ENCODE measurements at regions not wholly inside any gene's neighbourhood (a gene's known extent, or its start where the extent isn't known, plus 50 kb on each side); places are given as distances from the start of the nearest gene placed in this dataset.
"Not testable (repeated sequence)": the region's sequence is repeated elsewhere in the genome, so short reads cannot be mapped to it uniquely, and the experiment has no call there.

DNA sequence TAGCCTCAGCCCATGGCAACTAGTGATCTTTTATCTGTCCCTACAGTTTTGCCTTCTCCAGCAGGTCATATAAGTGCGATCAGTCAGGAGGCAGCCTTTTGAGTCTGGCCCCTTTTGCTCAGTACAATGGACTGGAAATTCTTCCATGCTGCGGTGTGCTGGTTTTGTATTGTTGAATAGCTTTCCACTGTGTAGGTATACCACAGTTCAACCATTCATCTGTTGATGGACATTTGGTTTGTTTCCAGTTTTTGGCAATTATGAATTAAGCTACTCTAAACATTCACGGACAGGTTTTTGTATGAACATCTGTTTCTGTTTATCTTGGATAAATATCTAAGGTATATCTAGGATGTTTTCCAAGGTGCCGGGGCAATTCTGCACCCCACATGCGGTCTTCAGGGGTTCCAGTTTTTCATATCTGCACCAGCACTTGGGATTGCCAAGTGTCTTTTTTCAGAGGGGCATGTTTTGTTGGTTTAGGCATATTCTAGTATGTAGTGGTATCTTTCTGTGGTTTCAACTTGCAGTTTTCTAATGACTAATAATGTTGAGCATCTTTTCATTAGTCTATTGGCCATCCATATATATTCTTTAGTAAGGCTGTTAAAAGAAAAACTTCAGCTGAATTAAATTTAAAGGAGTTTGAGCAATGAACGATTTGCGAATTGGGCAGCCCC is 141.0 kb downstream of the TFAP2C start:
- DNase-seq, result no peak

DNA sequence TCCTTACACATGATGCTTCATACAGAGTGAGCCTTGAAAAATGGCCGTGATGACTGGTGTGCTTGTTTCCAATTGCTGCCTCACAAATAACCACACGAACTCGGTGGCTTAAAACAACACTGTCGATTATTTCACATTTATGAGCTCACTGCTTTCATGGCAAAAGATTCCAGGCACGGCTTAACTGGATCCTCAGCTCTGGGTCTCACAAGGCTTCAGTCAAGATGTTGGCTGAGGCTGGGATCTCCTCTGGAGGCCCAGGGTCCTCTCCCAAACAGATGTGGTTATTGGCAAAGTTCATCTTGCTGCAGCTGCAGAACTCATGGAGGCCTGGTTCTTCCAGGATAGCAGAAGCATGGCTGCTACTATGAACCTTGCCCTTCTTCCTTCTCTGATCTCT is 144.6 kb downstream of the TFAP2C start:
- DNase-seq, result peak; percentile 94

DNA sequence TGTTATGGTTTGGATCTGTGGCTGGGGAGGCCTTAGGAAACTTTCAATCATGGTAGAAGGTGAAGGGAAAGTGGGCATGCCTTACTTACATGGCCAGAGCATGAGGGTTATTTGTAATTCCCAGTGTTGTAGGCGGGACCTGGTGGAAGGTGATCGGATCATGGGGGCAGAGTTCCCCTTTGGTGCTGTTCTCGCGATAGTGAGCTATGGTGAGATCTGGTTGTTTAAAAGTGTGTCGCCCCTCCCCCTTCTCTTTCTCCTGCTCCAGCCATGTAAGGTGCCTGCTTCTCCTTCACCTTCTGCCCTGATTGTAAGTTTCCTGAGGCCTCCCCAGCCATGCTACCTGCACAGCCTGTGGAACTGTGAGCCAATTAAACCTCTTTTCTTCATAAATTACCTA is 145.8 kb downstream of the TFAP2C start:
- DNase-seq, result no peak

DNA sequence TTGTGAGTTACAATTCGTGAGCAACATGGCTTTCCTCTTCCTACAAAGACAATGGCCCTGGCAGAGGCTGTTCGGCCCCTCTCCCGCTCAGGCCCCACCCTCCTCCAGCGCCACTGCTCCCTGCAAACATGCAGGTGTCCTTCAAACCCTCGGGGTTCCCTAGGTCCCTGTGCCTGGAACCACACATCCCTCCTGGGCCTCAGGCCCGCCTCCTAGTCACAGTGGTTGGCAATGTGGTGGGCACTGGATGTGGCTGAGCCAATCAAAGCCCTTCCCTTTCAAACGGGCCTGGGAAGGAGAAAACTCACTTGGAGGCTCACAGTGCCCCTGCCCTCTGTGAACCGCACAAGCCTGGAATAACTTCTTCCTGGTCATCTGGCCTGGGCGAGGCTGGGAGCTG is 147.2 kb downstream of the TFAP2C start:
- no peak for DNase-seq

DNA sequence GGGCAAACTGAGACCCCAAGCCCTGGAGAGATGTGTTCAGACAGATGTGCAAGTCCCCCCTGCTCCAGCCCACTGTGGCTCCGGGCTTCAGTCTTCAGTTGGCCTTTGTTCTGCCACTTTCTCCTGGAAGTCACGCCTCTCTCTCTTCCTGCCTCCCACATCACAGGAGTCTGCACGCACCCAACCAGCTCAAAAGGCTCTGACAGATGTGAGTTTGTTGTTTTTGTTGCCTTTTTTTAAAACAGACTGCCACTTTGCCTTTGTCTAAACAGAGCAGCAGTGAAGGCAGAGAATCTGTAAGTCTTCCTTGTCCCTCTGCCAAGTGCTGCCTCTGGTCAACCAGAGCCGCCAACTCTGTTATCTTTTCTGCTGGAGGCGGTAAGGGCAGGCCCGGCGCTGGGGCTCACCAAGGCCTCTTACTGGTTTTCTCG is 149.7 kb downstream of the TFAP2C start:
- DNase-seq, result no peak

DNA sequence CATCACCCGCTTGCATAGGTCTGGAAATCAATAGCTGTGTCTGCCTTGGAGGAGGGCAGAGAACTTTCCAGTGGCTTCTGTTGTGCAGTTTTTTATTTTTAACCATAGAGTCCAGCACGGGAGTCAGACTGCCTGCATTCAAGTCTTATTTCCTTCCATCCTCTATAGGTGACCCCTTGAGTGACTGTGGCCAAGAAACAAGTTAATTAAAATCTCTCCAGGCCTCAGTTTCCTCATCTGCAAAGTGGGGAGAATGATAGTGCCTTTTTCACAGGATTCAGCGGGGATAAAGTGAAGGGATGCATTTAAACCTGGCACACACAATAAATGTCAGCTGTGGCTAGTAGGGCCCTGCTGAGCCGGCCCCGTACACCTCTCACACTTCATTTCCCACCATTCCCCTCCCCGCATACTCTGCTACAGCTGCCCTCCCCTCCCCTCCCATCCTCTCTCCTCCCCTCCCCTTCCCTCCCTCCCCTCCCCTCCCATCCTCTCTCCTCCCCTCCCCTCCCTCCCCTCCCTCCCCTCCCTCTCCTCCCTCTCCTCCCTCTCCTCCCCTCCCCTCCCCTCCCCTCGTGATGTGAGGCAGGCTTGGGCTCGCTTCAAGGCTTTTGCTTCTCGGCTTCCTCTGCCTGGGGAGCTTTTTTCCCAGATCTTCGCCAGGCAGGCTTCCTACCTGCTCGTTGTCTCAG is 150.5 kb downstream of the TFAP2C start:
- DNase-seq, result no peak

DNA sequence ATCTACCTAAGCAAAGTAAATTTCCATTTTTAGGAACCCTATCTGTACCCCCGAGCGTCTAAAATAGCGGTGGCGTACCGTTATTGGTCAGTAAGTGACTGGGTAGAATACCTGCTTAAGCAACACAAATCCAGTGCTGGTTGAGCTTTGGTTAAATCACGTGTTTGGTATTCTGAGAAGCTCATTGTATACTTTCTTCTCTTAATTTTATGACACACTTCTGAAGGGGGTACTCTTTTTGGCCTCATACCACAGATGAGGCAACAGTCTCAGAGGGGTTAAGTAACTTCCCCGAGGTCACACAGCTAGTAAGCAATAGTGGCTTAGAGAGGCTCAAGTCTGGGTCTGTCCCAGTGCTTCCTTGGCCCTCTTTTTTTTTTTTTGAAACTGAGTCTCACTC is 151.2 kb downstream of the TFAP2C start:
- DNase-seq, result no peak

DNA sequence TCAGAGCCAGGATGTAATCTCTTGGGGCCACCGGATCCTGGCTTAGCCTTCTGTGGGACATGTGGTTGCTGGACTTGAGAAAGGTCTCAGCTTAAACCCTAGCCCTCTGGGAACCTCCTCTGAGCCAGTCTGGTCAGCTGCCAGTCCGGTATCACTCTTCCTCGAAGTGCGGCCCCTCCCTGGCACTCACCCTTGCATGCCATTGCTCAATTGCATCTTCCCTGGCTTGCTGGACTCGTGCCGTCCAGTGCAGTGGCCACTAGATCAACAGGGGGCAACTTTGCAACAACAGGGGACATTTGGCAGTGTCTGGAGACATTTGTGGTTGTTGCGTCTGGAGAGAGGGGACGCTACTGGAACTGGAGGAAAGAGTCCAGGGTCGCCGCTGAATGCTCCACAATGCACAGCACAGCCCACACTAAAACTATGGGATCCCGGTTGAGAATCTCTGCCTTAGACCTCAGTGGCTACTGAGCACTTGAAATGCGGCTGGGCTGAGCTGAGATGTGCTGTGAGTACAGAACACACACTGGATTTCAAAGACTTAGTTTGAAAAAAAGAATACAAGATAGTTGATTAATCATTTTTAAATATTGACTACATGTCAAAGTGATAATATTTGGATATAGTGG is 152.1 kb downstream of the TFAP2C start:
- no peak for DNase-seq

DNA sequence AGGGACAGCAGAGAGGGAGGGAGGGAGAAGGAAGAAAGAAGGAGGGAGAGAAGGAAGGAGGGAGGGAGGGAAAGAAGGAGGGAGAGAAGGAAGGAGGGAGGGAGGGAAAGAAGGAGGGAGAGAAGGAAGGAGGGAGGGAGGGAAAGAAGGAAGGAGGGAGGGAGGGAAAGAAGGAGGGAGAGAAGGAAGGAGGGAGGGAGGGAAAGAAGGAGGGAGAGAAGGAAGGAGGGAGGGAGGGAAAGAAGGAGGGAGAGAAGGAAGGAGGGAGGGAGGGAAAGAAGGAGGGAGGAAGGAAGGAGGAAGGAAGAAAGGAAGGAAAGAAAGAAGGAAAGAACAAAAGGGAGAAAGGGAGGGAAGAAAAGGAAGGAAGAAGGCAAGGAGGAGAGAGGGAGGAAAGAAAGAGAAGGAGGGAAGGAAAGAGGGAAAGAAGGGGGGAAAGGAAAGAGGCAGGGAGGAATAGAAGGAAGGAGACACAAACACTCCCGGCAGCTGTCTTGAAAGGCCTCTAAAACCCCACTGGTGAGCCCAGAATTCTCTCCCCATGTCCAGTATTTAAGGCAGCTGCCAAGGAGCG is 153.0 kb downstream of the TFAP2C start:
- DNase-seq, result not testable (repeated sequence)

DNA sequence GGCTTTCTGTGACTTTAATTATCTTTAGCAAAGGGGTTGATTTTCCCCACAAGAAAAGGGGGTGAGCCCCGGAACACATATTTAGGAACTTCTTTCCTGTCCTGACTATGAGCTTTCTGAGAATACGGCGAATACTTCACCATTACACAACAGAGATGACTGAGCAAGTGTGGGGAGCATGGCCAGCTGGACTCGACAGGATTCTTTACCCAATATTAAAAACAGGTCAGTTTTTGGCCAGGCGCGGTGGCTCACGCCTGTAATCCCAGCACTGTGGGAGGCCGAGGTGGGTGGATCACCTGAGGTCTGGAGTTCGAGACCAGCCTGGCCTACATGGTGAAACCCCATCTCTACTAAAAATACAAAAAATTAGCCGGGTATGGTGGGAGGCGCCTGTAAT is 153.7 kb downstream of the TFAP2C start:
- DNase-seq, result not testable (repeated sequence)

DNA sequence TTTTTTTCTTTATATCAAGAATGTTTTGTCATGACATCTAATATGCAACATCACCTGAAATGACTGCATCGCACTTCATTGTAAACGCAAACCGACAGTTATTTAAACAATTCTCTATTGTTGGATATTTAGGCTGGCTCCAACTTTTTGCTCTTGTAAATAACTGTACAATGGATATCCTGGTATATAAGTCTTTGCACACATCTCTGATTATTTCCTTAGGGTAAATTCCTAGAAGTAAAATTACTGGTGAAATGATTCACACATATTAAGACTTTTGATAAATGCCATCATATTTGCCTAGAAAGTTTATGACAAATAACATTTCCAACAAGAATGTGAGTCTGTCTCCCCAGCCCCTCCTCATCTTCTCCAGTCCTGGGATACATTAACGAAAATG is 154.7 kb downstream of the TFAP2C start:
- DNase-seq, result no peak

DNA sequence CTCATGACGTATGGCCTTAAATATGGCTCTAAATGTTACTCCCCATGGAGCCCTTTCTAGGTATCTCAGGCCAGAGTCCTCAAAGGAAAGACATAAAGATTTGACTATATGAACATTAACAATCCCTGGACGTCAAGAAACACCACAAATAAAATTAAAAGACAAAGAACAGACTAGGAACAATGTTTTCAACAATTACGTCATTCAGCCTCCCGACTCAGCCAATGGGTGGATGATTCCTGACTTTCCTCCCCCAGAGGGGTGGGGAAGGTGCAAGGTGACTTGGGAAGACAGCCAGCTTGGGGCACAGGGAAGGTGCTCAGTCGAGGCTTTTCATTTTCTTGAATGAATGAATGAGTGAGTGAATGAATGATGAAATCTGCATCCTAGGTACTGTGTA is 157.4 kb downstream of the TFAP2C start:
- DNase-seq, result no peak

DNA sequence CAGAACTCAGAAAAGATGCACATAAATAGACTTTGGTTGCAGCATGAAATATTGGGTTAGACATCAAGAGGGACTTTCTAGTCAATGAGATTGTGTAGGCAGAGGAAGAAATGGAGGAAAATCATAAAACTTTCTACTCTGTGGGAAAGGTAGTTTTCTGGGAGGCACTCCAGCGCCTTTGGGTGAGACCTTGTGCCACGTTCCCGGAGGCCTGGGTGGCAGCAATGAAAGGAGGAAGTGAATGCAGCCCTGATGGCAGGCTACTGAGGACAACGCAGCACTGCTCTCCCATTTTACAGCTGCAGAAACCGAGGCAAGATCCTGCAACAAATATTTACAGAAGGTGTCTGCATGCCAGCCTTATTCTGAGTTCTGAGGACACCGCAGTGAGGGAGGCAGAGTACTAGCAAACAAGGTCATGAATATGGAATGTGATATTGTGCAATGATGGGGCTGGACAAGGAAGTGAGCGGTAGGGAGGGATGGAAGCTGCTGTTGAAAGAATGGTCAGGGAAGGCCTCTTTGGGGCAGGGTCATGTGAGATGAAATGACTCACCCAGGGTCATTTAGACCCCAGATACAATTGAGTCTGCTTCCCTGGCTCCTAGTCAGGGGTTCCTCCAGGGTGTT is 159.1 kb downstream of the TFAP2C start:
- no peak for DNase-seq

DNA sequence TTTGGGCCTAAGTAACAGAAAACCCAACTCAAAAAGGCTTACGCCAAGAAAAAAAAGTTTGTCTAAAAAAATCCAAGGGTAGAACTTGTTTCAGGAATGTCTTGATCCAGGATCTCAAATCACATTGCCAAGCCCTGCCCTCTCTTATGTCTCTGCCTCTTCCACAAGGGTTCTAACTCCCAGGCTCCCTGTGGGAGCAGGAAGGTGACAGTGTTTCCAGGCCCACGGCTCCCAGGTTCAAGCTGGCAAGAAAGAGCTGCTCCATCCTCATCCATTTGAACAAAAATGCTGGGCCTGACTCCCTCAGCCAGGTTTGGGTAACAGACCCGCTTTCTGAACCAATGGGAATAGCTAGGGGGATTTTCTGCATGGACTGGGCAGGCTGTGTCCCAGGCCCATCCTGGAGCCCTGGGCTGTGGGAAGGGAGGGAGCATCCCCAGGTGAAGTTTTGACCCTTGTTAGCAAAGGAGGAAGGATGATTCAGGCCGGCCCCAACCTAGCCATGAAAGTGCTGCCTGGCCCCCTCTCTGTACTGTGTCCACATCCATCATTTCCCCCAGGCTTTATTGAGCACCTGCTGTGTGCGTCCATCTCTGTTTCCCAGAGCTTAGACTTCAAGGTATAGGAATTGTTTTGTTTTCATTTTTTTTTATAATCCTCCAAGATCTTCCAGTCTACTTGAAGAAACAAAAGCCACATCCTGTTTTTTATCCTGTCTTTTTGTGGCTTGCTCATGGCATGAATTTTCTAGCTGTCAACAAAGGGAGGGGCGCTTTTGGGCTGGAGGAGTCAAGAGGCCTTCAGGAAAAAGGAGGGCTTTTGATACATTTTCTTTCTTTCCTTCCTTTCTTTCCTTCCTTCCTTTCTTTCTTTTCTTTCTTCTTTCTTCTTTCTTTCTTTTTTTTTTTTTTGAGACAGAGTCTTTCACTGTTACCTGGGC is 159.8 kb downstream of the TFAP2C start:
- DNase-seq, result no peak

DNA sequence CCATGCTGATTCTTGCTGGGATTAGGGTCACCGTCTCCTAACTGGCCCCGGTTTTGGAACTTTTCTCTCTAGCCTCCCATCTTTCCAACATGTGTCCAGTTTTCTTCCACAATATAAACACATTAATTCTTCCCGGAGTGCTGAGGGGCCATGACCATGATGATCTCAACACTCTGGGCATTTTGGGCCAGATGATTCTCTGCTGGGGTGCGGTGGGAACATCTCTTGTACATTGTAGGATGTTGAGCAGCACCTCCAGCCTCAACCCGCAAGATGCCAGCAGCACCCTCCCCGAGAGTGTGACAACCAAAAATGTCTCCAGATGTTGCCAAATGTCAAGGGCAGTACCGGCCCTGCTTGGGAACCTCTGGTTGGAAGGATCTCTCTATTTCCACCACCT is 164.8 kb downstream of the TFAP2C start:
- no peak for DNase-seq

DNA sequence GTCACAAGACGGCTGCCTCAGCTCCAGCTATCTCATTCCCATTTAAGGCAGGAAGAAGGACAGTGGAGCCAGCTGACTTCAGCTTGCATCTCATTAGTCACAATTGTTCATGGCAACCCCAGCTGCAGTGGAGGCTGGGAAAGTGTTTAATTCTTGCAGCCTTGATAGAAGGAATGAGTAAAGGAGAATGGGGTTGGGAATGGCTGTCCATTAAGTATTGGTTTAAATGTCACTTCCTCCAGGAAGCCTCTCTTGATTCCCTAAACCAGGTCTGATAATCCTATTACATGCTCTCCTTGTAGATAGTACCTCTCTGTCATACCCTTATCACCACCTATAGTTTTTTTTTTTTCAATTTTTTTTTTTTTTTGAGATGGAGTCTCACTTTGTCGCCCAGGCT is 166.4 kb downstream of the TFAP2C start:
- no peak for DNase-seq

DNA sequence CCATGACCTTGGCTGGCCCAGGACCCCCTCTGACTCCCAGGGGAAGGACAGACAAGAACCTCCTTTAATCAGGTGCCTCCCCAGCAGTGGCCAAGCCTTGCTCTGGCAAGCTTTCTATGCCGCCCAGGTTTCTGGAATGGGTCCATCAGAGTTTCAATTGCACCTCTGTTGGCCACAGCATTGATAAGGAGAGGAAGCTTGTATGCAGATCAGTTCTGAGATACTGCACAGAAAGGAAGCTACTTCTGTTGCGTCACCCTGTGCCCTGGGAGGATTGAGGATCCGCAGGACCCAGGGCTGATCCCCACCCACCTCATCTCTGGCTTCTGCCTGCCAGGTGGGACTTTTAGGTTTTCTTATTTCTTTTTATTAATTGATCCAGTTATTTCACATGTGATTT is 167.2 kb downstream of the TFAP2C start:
- no peak for DNase-seq

DNA sequence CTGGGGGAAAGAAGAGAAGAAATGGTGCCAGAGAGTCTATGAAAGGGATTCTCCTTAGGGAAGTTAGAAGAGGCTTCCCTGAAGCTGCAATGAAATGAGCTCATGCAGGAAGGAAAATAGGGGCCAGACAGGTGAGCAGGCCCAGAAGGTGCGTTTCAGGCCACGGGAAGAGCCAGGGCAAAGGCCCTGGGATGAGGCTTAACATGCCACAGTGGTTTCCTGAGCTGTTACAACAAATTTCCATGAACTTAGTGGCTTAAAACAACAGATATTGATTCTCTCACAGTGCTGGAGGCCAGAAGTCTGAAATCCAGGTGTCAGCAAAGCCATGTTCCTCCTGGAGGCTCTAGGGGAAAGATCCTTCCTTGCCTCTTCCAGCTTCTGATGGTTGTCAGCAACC is 167.9 kb downstream of the TFAP2C start:
- no peak for DNase-seq

DNA sequence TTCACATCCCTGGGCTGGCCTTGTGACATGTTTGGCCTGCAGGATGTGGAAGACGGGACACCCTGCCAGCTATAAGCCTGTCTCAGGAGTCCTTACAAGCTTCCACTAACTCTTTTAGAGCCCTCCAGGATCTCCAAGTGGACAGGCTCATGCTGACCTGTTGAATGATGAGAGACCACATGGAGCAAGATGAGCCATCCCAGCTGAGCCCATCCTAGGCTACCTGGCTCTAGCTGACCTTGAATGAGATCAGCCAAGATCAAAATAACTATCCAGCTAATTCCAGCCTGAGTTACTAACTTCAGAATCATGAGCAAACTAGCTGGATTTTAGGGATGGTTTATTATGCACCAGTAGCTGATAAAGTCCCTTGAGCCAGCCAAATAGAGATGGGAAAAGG is 169.5 kb downstream of the TFAP2C start:
- DNase-seq, result no peak

DNA sequence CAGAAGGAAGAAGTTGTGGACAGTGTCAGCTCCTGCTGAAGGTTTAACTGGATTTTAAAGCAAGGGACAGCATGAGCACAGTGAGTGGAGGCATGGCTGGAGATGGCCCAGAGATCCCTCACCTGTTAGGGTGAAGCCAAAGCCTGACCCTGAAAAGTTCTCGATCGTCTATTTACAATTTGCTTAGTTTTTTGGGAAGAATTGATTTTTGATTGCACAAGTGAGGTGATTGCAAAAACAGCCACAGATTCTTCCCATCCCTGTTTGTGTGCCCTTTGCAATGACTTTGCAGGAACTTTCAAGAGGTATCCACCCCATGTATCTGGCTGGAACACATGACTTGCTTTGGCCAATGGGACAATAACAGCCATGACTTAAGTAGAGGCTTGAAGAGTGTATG is 170.1 kb downstream of the TFAP2C start:
- no peak for DNase-seq

DNA sequence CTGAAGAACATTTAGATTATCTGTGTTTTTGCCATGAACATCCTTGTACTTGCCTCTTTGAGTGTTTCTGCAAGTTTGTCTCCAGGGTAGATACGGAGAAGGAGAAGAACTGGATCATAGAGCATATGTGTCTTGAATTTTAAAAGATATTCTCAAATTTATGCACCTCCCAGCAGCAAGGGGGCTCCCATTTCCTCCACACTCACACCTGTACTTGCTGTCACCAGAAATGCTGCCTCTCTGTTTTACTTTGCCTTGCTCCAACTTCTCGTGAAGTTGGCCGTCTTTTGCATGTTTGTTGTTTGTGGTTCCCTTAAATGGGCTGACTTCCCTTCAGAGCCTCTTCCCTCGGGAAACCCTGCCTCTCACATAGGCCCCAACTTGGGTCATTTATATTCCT is 171.0 kb downstream of the TFAP2C start:
- no peak for DNase-seq
